ENCODE measurements at regions not wholly inside any gene's neighbourhood (a gene's known extent, or its start where the extent isn't known, plus 50 kb on each side); places are given as distances from the start of the nearest gene placed in this dataset.
"Not testable (repeated sequence)": the region's sequence is repeated elsewhere in the genome, so short reads cannot be mapped to it uniquely, and the experiment has no call there.

DNA sequence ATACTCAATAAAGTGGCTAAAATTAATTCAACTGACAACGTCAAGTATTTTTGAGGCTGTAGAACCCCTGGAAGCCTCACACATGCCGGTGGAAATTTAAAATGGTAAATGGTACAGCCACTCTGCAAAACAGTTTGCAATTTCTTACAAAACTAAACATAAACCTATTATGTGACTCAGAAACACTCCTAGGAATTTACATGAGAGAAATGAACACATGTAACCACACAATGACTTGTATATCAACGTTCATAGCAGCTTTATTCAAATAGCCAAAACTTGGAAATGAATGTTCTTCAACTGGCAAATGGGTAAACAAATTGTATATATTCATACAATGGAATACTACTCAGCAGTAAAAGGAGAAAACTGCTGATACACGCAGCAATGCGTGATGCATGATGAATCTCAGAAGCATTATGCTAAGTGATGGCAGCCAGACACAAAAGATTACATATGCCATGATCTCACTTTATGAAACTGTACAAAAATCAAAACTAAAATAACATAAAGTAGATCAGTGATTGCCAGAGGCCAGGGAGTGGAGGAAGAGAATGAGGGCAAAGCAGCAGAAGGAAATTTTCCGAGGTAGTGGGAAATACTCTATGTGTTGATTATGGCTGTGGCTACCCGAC, 112.5 kb downstream of the FAM50B start:
- DNase-seq (ENCODE audit: low read depth): no peak

DNA sequence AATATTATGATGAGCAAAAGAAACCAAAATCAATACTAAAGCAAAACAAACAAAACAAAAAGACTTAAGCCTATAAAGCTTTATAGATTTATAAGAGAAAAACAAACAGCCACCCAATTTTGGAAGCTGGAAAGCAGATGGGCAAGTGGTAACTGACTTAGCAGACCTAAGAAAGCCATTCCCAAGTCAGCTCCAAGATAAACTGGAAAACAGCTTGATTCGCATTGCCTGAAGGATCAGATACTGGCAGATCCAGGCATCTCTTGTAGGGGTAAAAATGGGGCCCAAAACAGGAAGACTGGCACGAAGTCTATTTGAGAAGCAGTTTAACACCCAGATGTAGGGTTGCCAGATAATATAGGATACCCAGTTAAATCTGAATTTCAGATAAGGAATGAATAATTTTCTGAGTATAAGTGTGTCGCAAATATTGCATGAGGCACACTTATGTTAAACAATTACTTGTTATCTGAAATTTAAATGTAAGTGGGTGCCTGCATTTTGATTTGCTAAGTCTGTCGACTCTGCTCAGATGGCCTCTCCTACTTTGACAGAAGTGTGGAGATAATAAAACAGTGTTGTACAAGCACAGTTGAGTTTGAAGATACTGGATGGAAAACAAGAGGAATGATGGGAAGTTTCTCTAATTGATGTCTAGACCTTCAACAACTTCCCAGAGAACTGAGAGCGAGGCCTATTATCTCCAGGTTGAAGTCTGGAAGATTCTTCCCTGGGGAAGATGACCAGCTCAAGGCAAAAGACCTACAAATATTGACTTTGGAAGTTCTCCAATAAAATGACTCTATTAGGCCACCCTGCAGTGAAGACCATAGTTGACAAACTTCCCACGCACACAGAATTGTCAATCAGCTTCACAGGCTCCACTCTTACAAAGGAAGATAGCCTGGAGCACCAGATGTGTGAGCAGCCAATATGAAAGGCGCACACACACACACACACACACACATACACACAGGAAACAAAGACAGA, 113.4 kb downstream of the FAM50B start:
- DNase-seq (ENCODE audit: low read depth): no peak

DNA sequence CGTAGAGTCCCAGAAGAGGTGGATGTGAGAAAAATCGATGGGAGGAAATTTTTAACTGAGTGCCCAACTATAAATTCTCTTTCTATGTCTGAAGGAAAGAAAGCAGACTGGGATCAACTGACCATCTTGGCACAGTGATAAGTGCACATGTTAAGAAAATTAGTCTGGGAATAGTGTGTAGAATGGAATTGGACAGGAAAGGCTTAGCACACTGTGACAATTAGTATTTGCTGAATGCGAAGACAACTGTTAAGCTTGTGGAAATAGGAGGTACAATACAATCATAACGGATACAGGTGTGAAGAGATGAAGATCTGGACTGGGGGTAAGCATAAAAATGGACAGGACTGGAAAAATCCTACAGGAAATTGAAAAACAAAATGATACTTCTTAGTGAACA, 114.3 kb downstream of the FAM50B start:
- no peak for DNase-seq (ENCODE audit: low read depth)

DNA sequence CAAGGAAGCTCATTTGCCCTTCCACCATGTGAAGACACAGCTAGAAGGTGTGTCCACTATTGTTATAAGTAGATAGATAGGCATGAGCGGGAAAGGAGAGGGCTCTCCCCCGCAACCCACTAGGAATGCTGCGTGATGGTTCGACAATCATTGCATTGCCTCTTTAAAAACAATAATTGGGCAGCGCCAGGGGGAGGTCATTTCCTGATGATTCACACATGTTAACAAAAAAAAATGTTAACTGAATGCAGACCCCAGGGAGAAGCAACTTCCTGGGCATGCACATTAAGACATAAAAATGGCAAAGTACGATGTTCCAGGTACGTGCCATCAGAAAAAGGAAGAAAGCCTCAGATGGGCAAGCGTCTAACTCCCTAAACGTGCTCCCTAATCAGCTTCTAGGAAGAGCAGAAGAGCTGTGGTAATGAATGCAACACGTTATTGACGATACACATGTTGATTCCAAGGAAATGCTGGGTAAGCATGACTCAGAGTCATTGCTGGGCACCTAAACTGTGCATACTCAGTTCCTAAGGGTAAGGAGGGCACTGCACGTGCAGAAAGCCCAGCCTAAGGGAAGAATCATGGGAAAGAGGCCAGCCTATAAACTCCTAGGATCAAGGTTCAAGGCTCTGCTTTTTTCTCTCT, 113.7 kb downstream of the FAM217A start:
- peak; percentile 27 for DNase-seq (ENCODE audit: low read depth)

DNA sequence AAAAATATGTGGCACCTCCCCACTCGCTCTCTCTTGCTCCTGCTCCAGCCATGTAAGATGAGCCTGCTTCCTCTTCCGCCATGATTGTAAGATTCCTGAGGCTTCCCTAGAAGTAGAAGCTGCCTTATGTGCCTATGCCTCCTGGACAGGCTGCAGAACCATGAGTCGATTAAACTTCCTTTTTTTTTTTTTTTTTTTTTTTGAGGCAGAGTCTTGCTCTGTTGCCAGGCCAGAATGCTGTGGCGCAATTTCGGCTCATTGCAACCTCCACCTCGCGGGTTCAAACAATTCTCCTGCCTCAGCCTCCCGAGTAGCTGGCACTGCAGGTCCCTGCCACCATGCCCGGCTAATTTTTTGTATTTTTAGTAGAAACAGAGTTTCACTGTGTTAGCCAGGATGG, 112.5 kb downstream of the FAM217A start:
- no peak for DNase-seq (ENCODE audit: low read depth)

- no peak for DNase-seq (ENCODE audit: low read depth)
Observed at GRCh38 chr6:3970097-3970496, 108.8 kb downstream of the FAM217A start.

DNA sequence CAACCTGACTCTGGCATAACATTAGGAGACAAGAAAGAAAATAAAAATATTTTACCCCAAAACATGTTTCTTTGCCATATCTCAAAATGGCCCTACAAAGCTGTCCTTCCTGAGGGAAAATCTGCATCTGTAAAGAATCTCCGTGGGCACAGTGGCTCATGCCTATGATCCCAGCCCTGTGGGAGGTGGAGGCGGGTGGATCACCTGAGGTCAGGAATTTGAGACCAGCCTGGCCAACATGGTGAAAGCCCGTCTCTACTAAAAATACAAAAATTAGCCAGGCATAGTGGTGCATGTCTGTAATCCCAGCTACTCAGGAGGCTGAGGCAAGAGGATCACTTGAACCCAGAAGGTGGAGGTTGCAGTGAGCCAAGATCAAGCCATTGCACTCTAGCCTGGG, 105.8 kb downstream of the FAM217A start:
- not testable (repeated sequence) for DNase-seq (ENCODE audit: low read depth)

DNA sequence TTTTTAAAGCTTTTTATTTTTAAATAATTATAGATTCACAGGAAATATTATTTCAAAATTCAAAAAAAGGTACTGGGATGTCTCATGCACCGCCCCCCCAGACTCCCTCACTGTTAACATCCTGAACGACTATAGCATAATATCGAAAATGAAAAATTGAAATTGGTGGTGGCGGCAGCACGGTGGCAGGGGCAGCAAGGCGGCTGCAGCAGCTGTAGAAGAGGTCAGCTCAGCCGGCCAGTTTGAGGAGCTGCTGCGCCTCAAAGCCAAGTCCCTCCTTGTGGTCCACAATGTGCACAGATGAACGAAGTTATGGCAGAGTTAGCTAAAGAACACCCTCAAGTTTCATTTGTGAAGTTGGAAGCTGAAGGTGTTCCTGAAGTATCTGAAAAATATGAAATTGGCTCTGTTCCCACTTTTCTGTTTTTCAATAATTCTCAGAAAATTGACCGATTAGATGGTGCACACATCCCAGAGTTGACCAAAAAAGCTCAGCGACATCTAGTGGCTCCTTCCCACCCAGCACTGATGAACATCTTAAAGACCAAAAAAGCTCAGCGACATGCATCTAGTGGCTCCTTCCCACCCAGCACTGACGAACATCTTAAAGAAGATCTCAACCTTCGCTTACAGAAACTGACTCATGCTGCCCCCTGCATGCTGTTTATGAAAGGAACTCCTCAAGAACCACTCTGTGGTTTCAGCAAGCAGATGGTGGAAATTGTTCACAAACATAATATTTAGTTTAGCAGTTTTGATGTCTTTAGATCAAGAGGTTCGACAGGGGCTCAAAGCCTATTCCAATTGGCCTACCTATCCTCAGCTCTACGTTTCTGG, 100.8 kb downstream of the FAM217A start:
- DNase-seq (ENCODE audit: low read depth): peak; percentile 50

DNA sequence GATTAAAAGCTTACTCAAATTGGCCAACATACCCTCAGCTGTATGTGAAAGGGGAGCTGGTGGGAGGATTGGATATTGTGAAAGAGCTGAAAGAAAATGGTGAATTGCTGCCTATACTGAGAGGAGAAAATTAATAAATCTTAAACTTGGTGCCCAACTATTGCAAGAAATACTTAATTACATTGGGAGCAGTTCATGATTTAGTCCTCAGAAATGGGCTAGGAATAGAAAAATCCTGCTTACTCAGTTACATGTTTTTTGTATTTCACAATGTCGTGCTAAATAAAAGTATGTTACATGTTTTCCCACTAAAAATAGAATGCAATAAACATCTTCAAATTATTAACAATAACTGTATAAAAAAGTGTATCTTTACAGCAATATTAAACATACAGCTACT, 100.0 kb downstream of the FAM217A start:
- DNase-seq (ENCODE audit: low read depth): not testable (repeated sequence)

DNA sequence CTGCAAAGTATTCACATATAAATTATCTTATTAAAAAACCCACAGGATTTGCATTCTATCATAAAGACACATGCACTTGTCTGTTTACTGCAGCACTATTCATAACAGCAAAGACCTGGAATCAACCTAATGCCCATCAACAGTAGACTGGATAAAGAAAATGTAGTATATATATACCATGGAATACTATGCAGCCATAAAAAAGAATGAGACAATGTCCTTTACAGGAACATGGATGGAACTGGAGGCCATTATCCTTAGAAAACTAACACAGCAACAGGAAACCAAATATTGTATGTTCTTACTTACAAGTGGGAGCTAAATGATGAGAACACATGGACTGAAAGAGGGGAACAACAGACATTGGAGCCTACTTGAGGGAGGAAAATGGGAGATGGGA, 97.0 kb downstream of the FAM217A start:
- no peak for DNase-seq (ENCODE audit: low read depth)

GRCh38 chr6:3983778-3984177, 95.2 kb downstream of the FAM217A start:
- DNase-seq (ENCODE audit: low read depth): no peak

- DNase-seq (ENCODE audit: low read depth): no peak
Observed at GRCh38 chr6:3984494-3984893, 94.4 kb downstream of the FAM217A start.

GRCh38 chr6:3986241-3986640, 92.7 kb downstream of the FAM217A start:
- no peak for DNase-seq (ENCODE audit: low read depth)

DNA sequence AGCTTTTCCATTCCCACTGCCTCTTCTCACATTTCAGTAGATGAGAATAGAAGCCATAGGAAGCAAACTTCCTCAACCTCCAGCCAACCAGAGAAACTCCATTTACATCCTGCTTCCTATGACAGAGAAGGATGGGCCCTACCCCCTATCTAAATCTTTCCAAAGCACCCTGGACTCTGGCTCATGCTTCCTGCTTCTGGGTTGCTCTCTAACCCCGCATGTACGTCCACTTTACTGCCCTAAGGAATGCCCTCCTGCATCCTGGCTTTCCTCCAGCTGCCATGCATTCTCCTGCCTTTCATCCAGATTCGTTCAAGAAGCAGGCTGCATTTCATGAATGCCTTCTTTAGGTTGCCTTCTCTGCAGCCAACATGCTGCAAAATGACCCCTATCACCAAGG, 91.9 kb downstream of the FAM217A start:
- no peak for DNase-seq (ENCODE audit: low read depth)

- DNase-seq (ENCODE audit: low read depth): no peak
Observed at GRCh38 chr6:3987576-3987975, 91.4 kb downstream of the FAM217A start.

- peak; percentile 58 for DNase-seq (ENCODE audit: low read depth)
Observed at GRCh38 chr6:3990692-3991491, 88.0 kb downstream of the FAM217A start.

DNA sequence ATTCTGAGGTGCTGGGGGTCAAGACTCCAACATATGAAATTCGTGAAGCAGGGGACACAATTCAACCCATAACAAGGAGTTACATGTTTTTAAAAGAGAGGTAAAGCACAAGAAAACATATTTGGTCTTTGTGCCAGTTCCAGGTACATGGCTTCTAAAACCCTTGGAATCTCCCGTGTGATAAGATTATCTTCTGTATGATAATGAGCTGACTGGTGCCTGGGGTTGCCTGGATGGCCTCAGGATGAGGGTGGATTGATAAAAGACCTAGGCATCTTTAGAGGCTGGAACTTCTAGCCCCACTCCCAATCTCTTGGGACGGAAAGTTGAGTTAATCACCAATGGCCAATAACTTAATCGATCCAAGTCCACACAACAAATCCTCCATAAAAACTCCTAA, 87.0 kb downstream of the FAM217A start:
- no peak for DNase-seq (ENCODE audit: low read depth)

DNA sequence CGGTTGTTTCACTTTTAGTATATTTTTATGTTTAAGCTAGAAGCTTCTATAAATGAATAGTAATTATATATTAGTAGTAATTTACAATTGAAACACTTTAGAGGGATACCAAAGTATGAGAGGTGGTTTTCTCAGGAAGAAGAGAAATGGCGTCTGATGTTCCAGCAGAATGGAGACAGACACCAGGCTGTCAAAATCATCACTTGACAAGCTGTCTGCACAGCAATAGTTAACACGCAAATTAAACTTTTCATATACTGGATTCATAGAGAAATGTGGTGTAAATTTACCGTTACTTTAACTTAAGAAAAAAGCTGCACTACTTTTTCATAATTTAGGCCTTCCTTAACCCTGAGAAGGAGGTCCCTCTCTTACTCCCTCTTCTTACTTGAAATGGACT, 82.6 kb downstream of the FAM217A start:
- no peak for DNase-seq (ENCODE audit: low read depth)

- peak; percentile 59 for DNase-seq (ENCODE audit: low read depth)
Observed at GRCh38 chr6:3997177-3997770, 81.7 kb downstream of the FAM217A start.

- DNase-seq (ENCODE audit: low read depth): no peak
Observed at GRCh38 chr6:3999800-4000661, 78.9 kb downstream of the FAM217A start.
